Endothelial cell of umbilical vein (primary cell): ENCODE measurements at regions not wholly inside any gene's neighbourhood (a gene's known extent, or its start where the extent isn't known, plus 50 kb on each side); places are given as distances from the start of the nearest gene placed in this dataset.

ENCODE experiments used
- BruUV-seq: library from RNA; stranded (reverse); fragments of 400-500 nt; replicated peaks from 2 replicates; lab custom pipeline; 2021; lab: Mats Ljungman, UMichigan
- CTCF ChIA-PET: fragments of 300-600, 350-600 bp; sonication (Branson Sonifier 250); formaldehyde crosslinking; loops from one replicate; lab custom pipeline; 2021; ENCODE audit warnings: antibody characterized with exemption, inconsistent platforms; lab: Charles Lee
- POLR2A ChIA-PET: fragments of 300-600, 350-600 bp; sonication (Branson Sonifier 250); formaldehyde crosslinking; loops from one replicate; lab custom pipeline; 2021; ENCODE audit warnings: antibody characterized with exemption, inconsistent platforms; lab: Charles Lee
- DNase-seq: peaks from one replicate; pipeline ENCODE4 v3.0.0-alpha.2; 2011; ENCODE audit warnings: low read depth, low spot score
- FAIRE-seq: peaks from 2 replicates; lab custom pipeline; 2011; peaks lifted over from hg19 to GRCh38; lab: Jason Lieb, UNC
- H2AFZ ChIP-seq: 2 replicates; pipeline ENCODE4 v1.6.0; 2012; ENCODE audit warnings: low read depth, low read length, control low read depth, inconsistent platforms
- H3K27ac ChIP-seq: 2 replicates; pipeline ENCODE4 v1.5.1; 2011; ENCODE audit warnings: low read depth, mild to moderate bottlenecking, control low read depth, low read length, moderate library complexity; ENCODE audit not compliant: insufficient read depth
- H3K27me3 ChIP-seq, 2 experiments: 2 replicates each; pipeline versions ENCODE4 v1.6.0 to v1.6.1; 2011; ENCODE audit warnings: low read length in 2 of 2, mixed read lengths in 1 of 2; ENCODE audit not compliant: control insufficient read depth in 2 of 2, insufficient read depth in 2 of 2
- H3K36me3 ChIP-seq, 2 experiments: 2 replicates in 1 of 2; 3 replicates in 1 of 2; pipeline ENCODE4 v1.5.1; 2011; ENCODE audit warnings: low read length in 2 of 2, mild to moderate bottlenecking in 1 of 2, moderate library complexity in 1 of 2; ENCODE audit not compliant: control insufficient read depth in 2 of 2, insufficient read depth in 2 of 2; ENCODE audit errors: extremely low read depth in 1 of 2
- H3K4me1 ChIP-seq: 3 replicates; pipeline ENCODE4 v1.5.1; 2011; ENCODE audit warnings: mild to moderate bottlenecking, low read length; ENCODE audit not compliant: control insufficient read depth, insufficient read depth; ENCODE audit errors: extremely low read depth
- H3K4me2 ChIP-seq: 2 replicates; pipeline ENCODE4 v1.6.1; 2011; ENCODE audit warnings: low read length, control low read depth, mixed read lengths; ENCODE audit not compliant: insufficient read depth
- H3K4me3 ChIP-seq, 3 experiments: fragments of 200-600 bp in 1 of 3; sonication (generic), shearing (Covaris generic) in 1 of 3; replicated peaks in 1 of 3; 2 replicates each; pipeline ENCODE4 v1.5.1; 2011 to 2016; ENCODE audit warnings: control low read depth in 3 of 3, low read length in 3 of 3, mild to moderate bottlenecking in 2 of 3, inconsistent platforms in 1 of 3, low read depth in 1 of 3, moderate library complexity in 1 of 3; ENCODE audit not compliant: insufficient read depth in 1 of 3
- H3K79me2 ChIP-seq: 2 replicates; pipeline ENCODE4 v1.6.0; 2012; ENCODE audit warnings: low read length, inconsistent platforms; ENCODE audit not compliant: control insufficient read depth, insufficient read depth
- H3K9ac ChIP-seq: replicated peaks from 2 replicates; pipeline ENCODE3; 2011; ENCODE audit warnings: low read length, control low read depth; ENCODE audit not compliant: insufficient read depth; ENCODE audit errors: extremely low read depth
- H3K9me1 ChIP-seq: replicated peaks from 3 replicates; pipeline ENCODE4 v1.6.0; 2011; ENCODE audit warnings: mild to moderate bottlenecking, low read length; ENCODE audit not compliant: control insufficient read depth, insufficient read depth; ENCODE audit errors: extremely low read depth
- H3K9me3 ChIP-seq: replicated peaks from 2 replicates; pipeline ENCODE4 v1.5.1; 2012; ENCODE audit warnings: low read length, inconsistent platforms; ENCODE audit not compliant: control insufficient read depth, insufficient read depth
- H4K20me1 ChIP-seq: replicated peaks from 2 replicates; pipeline ENCODE3; 2011; ENCODE audit warnings: mild to moderate bottlenecking, low read length; ENCODE audit not compliant: control insufficient read depth, insufficient read depth; ENCODE audit errors: extremely low read depth
- GATA2 ChIP-seq: IDR thresholded peaks from 2 replicates; pipeline ENCODE4 v1.7.0; 2011; ENCODE audit warnings: low read depth, mild to moderate bottlenecking, moderate library complexity, mixed read lengths, low read length; ENCODE audit not compliant: insufficient read length, insufficient read depth
- JUN ChIP-seq: IDR thresholded peaks from 2 replicates; pipeline ENCODE4 v1.6.1; 2011; ENCODE audit warnings: borderline replicate concordance, low read depth; ENCODE audit not compliant: insufficient read length, insufficient read depth
- MYC ChIP-seq: IDR thresholded peaks from one replicate; pipeline ENCODE4 v1.6.1; 2011; ENCODE audit warnings: mild to moderate bottlenecking, low read depth, low read length
- POLR2A ChIP-seq: IDR thresholded peaks from 2 replicates; pipeline ENCODE4 v1.6.1; 2012; ENCODE audit warnings: low read depth, mild to moderate bottlenecking, control low read depth, low read length
- dilution Hi-C: fragments of 300-500 bp; cut with MboI; formaldehyde crosslinking; loops from one replicate; pipeline ENCODE4 v1.15.0; 2019; ENCODE audit warnings: low sequenced_read_pairs; ENCODE audit not compliant: extremely low pct_ligation_motif_present
- intact Hi-C: fragments of 100-400 bp; cut with micrococcal nuclease; formaldehyde crosslinking; loops from one replicate; pipeline ENCODE4 v1.10.0; 2022
- TF ChIP-seq, protein P1 (sequence below): IDR thresholded peaks from 2 replicates; pipeline ENCODE4 v1.6.1; 2011; ENCODE audit not compliant: insufficient read depth, insufficient read length

DNA sequence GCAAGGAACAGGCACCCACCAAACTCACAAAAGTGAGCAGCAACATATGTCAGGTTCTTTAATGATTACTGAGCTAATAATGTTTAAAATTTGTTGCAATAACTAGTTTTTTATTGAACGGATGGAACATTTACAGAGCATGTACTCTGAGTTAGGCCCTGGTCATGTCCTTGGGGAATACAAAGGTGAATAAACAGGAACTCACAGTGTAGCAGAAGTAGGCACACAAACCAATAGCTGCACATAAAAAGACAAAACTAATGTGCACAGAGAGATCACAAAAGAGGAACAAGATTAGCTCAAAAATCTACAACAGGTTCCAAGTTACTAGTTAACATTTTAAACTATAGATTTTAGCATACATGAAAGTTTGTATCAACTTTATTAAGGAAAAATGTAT is 505.3 kb upstream of the PPP2R3A start:
- H3K9me1 ChIP-seq: no peaks in the 10 kb centered on the region

GRCh38 chr3:135471911-135472310 is 493.6 kb upstream of the PPP2R3A start:
- FAIRE-seq: no peak

More for the DNA sequence above, 505.3 kb upstream of the PPP2R3A start:
- H3K27me3 ChIP-seq: no peaks in the 10 kb centered on the region
- POLR2A ChIA-PET: no interaction called here
- no peaks in the 10 kb centered on the region for H4K20me1 ChIP-seq
- intact Hi-C loops: no loop called here
- no peak overlapping the region for H3K4me2 ChIP-seq
- H3K79me2 ChIP-seq: no peaks in the 10 kb centered on the region
- H3K9me3 ChIP-seq: no peaks in the 10 kb centered on the region
- H3K4me1 ChIP-seq: no peaks in the 10 kb centered on the region
- no TSS peak for BruUV-seq
- no peak overlapping the region for H3K9ac ChIP-seq
- CTCF ChIA-PET: interaction anchor here (0.6 kb wide), 1 partner anchor 171 kb away, joined by 3 read pairs; no protein-coding TSS in a partner anchor
- no peak overlapping the region for H3K27ac ChIP-seq
- no peak for DNase-seq
- dilution Hi-C loops: no loop called here
- no peak for FAIRE-seq
- no peak for TF ChIP-seq JUN
- no peak for TF ChIP-seq GATA2
- TF ChIP-seq POLR2A: no peak
- no peak overlapping the region for H3K4me3 ChIP-seq
- no peak overlapping the region for H2AFZ ChIP-seq
- H3K36me3 ChIP-seq: no peaks in the 10 kb centered on the region

More at GRCh38 chr3:135471911-135472310, 493.6 kb upstream of the PPP2R3A start:
- Histone ChIP-seq H4K20me1 (no peaks in the 10 kb centered on the region), H2AFZ (no peak overlapping the region), H3K27ac (no peak overlapping the region), H3K79me2 (no peaks in the 10 kb centered on the region), H3K4me3 (no peak overlapping the region), H3K9ac (no peak overlapping the region), H3K36me3 (no peaks in the 10 kb centered on the region), H3K9me1 (no peaks in the 10 kb centered on the region), H3K4me2 (no peak overlapping the region), H3K27me3 (no peaks in the 10 kb centered on the region), H3K4me1 (no peaks in the 10 kb centered on the region), H3K9me3 (no peaks in the 10 kb centered on the region)
- CTCF ChIA-PET: no interaction called here
- BruUV-seq: no TSS peak
- intact Hi-C loops (no loop called here), dilution Hi-C loops (no loop called here)
- POLR2A ChIA-PET: no interaction called here
- DNase-seq: no peak
- TF ChIP-seq JUN: no peak
- TF ChIP-seq GATA2: no peak
- TF ChIP-seq, protein P1, sequence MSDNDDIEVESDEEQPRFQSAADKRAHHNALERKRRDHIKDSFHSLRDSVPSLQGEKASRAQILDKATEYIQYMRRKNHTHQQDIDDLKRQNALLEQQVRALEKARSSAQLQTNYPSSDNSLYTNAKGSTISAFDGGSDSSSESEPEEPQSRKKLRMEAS: no peak
- TF ChIP-seq MYC: no peak
